HG02970 (cell line): ENCODE measurements at regions not wholly inside any gene's neighbourhood (a gene's known extent, or its start where the extent isn't known, plus 50 kb on each side); places are given as distances from the start of the nearest gene placed in this dataset.
"Not testable (repeated sequence)": the region's sequence is repeated elsewhere in the genome, so short reads cannot be mapped to it uniquely, and the experiment has no call there.

ENCODE experiments used
- ATAC-seq: cut with Tn5 transposase; IDR thresholded peaks from one replicate; pipeline ENCODE4 v1.9.1; 2021; ENCODE audit warnings: mild to moderate bottlenecking, moderate library complexity, moderate number of reproducible peaks; ENCODE audit not compliant: unreplicated experiment, low FRiP score

DNA sequence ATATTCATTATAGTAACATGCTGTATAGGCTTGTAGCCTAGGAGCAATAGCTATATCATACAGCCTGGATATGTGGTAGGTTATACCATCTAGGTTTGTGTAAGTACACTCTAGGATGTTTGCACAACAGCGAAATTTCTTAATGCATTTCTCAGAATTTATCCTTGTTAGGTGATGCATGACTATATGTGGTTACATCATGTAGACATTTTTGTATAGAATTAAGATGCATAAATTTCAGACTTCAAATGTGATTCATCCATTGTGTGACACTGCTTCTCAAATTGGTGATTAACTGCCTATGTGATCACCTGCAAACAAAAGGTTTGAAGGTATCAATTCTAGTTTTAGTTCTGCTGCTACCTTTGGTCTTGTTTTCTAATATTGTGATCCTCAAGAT, 1787.0 kb upstream of the PIK3C3 start:
- no peak for ATAC-seq

DNA sequence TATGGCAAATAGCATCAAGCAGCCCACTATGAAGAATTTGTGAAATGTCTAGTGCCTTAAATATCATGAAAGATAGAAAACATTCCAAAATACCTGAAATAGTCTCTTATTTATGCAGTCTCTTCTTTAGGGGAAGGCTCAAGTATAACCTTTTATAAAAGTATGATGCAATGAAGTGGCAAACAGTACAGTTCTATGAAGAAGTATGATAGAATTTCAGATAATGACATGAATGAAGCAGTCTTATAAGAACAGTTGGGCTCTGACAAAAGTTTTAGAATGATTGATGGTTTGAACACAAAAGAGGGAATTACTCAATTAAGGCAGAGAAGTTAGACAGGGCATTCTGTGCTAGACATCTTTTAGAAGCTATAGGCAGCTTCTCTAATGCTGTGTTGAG, 1791.8 kb upstream of the PIK3C3 start:
- ATAC-seq: no peak

DNA sequence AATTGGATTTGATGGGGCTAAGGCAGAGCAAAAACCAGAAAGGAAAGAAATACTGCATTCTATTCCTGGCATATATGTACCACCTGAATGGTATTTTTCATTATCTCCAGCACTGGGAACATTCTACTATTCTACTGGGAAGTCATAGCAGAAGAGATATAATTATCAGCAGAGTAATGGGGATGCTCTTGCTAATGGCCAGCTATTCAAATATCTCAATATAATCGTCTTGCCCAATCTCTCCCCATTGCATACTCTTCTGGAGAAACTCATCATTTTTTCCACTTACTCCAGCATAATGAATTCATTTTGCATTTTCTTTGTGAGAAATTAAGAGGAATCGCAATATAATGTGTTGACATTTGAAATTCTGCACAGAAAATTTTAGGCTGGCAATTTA, 1794.7 kb upstream of the PIK3C3 start:
- ATAC-seq: no peak

DNA sequence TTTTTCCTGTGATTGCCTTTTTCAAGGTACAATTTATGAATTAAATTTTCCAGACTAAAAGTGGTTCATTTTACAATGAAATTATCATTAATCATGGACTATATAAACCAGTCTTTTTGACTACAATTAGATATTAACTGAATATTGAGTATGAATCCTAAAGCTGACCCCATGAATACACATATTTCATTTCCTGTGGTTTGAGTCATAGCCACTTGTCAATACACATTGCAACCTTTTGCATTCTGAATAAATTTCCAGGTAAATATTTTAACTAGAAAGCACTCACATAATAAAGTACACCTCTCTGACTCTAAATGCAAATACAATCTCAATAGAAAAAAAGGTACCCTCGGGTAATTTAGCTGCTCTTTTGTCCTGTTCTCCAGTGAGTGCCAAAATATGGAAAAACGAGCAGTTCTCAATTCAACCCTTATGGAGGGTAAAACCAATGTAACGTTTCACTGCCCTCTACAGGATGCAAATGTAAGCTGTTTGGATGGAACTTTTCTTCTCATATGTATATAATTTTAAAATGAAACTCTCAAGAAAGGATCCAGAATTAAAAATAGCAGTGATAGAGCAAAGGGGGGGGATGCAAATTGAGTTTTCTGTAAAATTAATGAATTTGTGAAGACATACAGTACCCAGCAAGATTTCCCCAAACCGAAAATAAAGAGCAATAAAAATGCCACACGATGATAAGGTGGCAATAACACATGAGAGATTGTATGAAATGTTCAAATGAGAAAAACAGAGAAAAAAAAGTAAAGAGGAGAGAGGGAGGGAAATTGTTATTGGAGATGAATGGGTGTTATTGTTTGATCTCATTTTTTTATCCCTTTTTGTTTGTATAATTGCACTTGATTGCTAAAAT, 1795.7 kb upstream of the PIK3C3 start:
- no peak for ATAC-seq

DNA sequence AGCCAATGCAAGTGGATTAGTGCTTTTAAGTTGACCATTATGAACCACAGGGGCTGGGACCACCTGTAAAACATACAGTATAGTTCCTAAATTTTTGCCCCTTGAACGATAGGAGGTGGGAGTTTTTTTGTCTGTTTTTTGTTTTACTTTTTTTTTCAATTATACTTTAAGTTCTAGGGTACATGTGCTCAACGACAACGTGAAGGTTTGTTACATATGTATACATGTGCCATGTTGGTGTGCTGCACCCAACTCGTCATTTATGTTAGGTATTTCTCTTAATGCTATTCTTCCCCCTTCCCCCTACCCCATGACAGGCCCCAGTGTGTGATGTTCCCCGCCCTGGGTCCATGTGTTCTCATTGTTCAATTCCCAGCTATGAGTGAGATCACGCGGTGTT, 1797.9 kb upstream of the PIK3C3 start:
- ATAC-seq: no peak

DNA sequence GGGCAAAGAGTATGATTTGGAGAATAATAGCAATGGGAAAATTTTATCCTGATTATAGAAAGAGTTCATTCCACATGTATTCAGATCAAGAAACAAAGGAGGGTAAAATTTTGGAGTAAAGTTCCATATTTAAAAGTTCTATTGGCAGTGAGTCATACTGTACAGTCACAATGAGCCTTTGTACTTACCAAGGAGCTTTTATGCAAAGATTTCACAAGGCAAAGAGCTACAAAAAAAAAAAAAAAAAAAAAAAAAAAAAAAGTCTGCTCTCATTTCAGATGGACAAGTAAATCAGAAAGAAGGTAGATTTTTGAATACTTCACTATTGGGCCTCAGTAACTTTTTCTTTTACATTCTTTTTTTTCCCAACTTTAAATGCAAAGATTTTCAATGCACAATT, 1802.2 kb upstream of the PIK3C3 start:
- no peak for ATAC-seq

DNA sequence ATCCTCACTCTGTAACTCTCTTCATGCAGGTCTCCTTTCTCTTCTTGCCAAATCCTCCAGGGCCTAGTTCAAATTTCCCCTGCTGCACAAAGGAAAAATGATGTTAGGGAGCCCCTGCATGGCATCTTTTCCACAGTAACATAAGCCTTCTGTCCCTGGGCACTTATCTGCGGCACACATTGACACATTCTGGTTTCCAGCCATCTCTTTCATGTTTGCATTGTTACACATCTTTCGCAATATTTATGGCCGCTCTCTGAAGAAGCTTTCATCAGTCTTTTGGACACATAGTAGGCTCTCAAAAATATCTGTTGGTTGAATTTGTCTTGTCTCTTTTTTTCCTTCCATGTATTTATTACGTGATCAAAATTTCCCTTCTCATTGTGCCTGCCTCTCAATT, 1806.1 kb upstream of the PIK3C3 start:
- no peak for ATAC-seq

DNA sequence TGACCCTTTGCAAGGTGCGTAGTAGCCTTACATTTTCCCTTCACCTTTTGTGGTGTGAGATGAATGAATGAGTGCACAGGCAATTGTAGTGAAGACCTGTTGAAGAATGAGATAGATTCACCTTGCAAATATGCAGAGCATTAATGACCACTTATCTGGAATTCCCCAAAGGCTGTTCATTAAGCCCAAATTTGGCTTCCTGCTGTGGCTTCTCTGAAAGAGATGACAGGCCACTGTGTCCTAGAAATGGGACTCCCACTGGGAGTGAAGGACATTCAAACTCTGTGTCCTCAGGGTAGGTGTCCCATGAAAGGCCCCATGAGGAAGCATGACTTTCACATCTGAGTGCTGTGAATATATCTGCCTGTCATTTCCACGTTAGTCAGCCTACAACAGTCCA, 1821.8 kb upstream of the PIK3C3 start:
- ATAC-seq: no peak

DNA sequence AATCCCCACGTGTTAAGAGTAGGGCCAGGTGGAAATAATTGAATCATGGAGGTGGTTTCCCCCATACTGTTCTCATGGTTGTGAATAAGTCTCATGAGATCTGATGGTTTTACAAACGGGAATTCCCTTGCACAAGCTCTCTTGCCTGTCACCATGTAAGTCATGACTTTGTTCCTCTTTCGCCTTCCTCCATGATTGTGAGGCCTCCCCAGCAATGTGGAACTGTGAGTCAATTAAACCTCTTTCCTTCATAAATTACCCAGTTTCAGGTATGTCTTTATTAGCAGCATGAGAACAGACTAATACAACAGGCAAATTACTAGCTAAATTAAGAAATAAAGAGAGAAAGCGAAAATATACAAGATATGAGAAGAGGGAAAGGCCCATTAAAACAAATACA, 1822.6 kb upstream of the PIK3C3 start:
- ATAC-seq: not testable (repeated sequence)

DNA sequence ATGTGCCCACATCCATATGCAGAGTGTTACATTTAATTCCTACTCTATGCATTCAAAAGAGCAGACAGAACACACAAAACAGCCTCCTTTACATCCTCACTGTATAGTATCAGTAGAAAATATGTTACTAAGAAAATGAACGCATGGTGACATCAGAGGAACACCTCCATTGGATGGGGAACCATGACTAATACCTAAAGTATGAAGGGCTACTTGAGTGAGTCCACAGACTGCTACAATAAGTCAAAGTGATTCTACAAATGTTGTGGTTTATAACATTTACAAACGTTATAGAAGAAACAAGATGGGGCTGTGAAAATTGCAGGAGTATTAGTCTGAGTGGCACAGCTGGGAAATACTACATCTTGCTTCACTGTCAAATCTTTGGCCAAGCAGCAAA, 1830.9 kb upstream of the PIK3C3 start:
- no peak for ATAC-seq

DNA sequence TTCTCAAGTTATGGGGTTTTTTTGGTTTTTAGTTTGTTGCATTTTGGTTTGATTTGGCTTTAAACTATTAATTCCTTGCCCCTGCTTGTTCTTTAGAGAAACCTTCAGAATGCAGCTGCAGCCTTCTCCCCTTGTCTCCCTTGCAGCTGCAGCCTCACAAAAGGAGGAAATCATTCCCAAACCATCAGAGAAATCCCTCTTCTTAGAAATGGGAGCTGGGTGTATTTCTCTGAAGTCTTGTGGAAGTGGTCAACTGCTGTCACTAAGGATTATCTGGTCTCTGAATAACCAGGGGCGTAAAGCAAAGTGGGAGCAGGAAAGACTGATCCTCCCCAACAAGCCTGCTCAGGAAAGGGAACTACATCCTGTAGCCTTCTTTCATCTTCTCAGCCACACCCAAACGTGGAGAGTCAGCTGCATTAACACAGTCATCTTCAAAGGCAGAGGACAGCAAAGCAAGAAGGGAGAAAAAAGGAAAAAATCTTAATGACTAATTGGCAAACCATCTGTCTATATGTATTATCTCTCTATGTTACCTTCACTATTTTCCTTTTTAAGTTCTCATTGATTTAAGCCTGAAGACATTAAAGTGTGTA, 1834.1 kb upstream of the PIK3C3 start:
- no peak for ATAC-seq

DNA sequence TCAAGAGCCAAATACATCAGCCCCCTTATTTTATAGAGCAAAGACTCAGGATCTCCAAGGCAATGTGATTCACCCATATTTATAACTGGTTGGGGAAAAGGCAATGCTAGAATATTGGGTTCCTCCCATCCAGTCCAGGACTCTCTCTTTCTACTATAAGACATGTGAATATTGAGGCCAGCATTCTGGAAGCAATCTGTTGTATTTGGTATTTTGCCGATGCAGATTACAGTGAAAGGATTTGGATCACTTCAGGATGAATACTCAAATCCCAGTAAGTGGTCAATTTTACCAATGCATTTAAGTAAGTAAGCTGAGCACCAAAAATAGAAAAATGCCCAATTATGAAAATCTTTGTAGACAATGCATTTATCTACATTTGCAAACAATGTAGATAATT, 1834.7 kb upstream of the PIK3C3 start:
- ATAC-seq: no peak

DNA sequence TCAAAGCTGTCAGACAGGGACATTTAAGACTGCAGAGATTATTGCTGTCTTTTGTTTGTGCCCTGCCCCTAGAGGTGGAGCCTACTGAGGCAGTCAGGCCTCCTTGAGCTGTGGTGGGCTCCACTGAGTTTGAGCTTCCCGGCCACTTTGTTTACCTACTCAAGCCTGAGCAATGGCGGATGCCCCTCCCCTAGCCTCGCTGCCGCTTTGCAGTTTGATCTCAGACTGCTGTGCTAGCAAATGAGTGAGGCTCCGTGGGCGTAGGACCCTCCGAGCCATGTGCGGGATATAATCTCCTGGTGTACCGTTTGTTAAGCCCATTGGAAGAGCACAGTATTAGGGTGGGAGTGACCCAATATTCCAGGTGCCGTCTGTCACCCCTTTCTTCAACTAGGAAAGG, 1835.5 kb upstream of the PIK3C3 start:
- ATAC-seq: not testable (repeated sequence)

DNA sequence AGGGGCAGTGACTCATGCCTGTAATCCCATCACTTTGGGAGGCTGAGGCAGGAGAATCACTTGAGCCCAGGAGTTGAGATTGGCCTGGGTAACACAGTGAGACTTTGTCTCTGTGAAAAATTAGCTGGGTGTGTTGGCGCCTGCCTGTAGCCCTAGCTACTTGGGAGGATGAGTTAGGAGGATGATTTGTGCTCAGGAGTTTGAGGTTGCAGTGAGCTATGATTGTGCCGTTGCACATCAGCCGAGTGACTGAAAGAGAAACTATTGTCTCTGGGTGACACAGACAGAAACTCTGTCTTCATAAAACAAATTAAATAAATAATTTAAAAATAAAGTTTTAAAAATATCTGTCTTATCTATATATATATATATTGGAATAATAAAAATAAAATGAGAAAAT, 1844.6 kb upstream of the PIK3C3 start:
- no peak for ATAC-seq

DNA sequence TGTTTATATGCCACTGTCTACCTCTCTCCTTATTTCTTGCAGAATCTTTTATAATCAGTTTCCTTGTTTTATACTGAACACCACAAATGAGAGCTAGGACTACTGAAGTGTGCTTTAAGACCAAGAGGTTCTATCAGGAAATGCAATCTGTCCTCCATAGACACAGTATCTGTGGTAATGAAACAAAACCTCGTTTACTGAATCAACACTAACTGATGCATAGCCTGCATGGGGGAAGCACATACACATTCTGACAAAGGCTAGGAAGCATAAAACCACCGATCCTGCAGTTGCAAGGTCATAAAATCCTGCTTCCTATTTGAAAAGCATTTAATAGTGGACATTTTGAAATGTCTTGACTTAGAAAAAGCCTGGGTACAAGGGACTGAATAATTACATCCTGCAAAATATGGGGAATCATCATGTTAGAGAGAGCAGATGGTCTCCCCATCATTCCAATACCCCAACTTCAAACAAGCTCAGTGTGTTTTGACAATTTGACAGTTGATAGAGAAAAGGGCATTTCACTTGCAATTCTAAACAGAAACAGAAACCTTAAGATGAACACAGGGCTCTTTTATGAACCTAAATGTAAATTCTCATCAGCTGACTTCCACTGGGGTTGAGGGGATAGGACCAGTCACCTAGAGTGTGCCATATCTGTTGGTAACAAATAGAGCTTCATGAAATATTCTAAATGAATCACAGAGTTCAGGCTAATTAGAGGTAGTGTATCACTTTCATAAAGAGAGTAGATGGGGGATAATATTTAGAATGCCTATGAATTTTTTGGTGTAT, 1845.6 kb upstream of the PIK3C3 start:
- ATAC-seq: no peak

DNA sequence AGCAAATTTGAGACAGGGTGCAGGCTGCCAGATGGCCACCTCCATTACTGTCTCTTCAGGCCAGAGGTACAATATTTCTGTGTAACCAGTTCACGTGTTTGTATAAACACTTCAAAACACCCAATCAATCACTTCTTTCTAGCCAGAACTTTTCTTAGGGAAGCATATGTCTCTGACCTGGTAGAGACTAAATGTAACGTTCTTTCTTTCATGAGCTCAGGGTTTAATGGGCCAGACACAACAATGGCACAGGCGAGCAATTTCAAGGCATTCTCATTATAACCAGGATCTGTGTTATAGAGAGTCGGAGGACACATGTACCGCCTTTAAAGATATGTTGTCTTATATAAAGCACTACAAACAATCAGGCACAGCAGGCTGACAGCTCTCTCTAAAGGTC, 1846.4 kb upstream of the PIK3C3 start:
- ATAC-seq: no peak

DNA sequence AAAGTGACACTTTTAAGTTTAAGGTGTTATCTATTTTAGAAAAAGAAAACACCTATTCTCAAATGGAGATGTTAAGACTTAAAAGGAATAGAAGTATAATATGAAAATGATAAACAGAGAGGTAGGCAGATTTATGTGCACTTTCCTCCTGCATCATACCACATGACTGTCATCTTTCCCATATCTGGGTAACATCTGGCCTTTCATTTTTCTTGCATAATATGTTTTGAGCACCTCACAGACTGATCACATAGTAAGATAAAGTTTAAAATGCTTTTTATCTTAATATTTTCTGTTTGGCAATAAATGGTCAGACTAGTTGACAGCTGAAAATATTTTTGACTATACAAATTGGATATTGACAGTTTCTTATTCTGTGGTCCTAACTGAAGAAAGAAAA, 1852.1 kb upstream of the PIK3C3 start:
- ATAC-seq: no peak

DNA sequence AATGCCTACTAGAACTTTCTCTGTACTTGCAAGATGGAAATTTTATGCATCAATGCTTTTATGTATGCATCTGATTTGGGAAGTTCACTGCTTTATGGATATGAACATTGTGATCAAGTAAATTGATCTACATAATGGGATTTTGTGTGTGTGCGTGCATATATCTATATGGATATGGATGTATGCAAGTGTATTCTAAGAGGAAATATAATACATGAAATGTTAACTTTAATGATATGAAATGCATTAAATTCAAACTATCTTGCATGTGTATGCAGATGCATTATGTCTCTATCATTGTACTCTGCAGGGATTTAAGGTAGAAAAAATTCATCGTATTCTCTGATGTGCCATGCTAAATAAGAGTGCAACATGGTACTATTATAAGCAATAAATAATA, 1855.4 kb upstream of the PIK3C3 start:
- ATAC-seq: no peak

DNA sequence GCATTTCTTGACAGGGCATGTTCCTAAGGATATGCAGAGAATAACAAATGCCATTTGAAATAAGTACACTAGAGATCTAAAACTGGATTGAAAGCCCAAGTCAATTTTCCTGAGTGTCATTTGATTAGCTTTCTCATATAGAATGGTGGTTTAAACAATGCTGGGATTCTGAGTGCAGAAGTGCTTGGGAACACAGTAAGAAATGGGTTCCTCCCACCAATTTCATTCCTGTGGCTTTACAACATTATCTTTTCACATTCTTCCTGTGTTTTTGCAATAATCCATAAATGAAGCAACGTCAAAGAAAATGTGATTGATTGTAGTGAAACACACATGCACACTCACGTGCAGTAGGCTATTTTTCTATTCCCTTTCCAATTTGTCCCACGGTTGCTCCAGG, 1858.4 kb upstream of the PIK3C3 start:
- ATAC-seq: no peak

DNA sequence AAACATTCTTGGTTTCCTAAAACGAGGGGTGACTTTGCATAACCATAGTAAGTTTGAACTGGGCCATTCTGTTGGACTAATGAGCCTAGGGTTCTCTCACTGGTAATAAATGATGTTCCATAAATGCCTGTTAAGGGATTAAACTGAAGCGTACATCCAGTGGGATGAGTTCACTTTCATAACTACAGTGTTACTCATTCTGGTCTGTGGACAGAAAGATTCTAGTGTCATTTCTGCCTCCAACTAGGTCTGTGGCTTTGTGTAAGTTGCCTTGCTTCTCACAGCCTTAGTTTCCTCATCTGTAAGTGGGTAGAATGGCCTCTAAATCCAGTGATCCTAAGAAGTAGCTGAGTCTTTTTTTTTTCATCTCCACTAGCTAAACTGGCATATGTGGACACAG, 1860.6 kb upstream of the PIK3C3 start:
- no peak for ATAC-seq

DNA sequence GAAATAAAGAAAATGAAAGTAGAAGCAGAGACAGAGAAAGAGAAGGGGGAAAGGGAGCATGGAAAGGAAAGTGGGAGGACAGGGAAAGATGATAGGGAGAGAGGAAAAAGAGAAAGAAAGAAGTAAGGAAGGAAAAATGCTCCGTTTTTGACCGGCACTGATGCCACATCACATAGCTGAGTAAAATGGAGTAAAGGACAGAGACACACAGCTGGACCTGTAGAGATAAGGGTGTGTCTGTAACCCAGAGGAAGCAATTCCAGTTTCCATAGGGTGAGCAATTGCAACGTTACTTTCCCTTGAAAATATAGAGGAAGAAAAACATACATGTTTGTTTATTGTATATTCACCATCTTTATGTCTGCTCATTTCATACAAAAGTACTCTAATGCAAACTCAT, 1866.9 kb upstream of the PIK3C3 start:
- ATAC-seq: no peak
